Tibial nerve (tissue), 3 donors: ENCODE measurements at regions not wholly inside any gene's neighbourhood (a gene's known extent, or its start where the extent isn't known, plus 50 kb on each side); places are given as distances from the start of the nearest gene placed in this dataset.

Experiments used
- POLR2A ChIP-seq, 2 donors: fragments of 450-650 bp; IDR thresholded peaks; one replicate each; pipeline ENCODE4 v1.6.1; 2017; ENCODE audit warnings: antibody characterized with exemption in 2 of 2, mild to moderate bottlenecking in 2 of 2, moderate library complexity in 2 of 2
- TF ChIP-seq, protein P1 (sequence below), 5 experiments: fragments of 200-600 bp in 3 of 5; fragments of 450-650 bp in 2 of 5; sonication (generic) in 3 of 5; IDR thresholded peaks; one replicate each; pipeline ENCODE4 v1.5.1; 2016 to 2019; ENCODE audit warnings: antibody characterized with exemption in 5 of 5, mild to moderate bottlenecking in 3 of 5, moderate library complexity in 2 of 5

DNA sequence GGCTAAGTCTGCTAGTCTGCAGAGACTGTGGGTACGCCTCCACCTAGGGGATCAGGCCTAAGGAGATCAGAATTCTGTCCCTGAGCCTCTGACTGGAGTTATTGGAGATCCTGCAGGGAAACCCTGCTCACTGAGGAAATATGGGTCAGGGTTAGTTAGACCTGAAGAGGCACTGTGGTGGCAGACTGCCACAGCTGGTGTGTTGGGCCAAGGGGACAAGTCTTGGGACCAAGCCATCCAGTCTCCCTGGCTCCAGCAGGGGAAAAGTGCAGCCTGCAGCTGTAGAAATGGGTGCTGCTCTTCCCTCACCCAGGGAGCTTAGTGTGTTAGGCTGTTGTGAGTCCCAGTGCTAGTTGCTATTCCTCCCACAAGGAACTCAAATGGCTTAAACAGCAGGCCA, 334.8 kb upstream of the LARGE1 start:
- TF ChIP-seq, protein P1, sequence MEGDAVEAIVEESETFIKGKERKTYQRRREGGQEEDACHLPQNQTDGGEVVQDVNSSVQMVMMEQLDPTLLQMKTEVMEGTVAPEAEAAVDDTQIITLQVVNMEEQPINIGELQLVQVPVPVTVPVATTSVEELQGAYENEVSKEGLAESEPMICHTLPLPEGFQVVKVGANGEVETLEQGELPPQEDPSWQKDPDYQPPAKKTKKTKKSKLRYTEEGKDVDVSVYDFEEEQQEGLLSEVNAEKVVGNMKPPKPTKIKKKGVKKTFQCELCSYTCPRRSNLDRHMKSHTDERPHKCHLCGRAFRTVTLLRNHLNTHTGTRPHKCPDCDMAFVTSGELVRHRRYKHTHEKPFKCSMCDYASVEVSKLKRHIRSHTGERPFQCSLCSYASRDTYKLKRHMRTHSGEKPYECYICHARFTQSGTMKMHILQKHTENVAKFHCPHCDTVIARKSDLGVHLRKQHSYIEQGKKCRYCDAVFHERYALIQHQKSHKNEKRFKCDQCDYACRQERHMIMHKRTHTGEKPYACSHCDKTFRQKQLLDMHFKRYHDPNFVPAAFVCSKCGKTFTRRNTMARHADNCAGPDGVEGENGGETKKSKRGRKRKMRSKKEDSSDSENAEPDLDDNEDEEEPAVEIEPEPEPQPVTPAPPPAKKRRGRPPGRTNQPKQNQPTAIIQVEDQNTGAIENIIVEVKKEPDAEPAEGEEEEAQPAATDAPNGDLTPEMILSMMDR (IDR thresholded peaks at IDR 0.05) = no peak
- TF ChIP-seq POLR2A (IDR thresholded peaks at IDR 0.05) = no peak
